SK-N-SH (cell line): ENCODE measurements at regions not wholly inside any gene's neighbourhood (a gene's known extent, or its start where the extent isn't known, plus 50 kb on each side); places are given as distances from the start of the nearest gene placed in this dataset.

Experiments used
- CTCF ChIP-seq: fragments of 200-600 bp; sonication (generic); IDR thresholded peaks from 2 replicates; pipeline ENCODE4 v1.6.1; 2017; ENCODE audit warnings: antibody characterized with exemption, mild to moderate bottlenecking, moderate library complexity
- ELF1 ChIP-seq: IDR thresholded peaks from 2 replicates; pipeline ENCODE4 v1.4.0; 2012
- EZH2phosphoT487 ChIP-seq: fragments of 200-600 bp; sonication (generic); IDR thresholded peaks from 2 replicates; pipeline ENCODE4 v1.6.1; 2017; ENCODE audit warnings: low read depth, mixed run types, mild to moderate bottlenecking, antibody characterized with exemption, moderate library complexity, borderline replicate concordance
- JUND ChIP-seq: IDR thresholded peaks from 2 replicates; pipeline ENCODE4 v1.4.0; 2012
- MAX ChIP-seq: IDR thresholded peaks from 2 replicates; pipeline ENCODE4 v1.4.0; 2012; ENCODE audit warnings: low read depth
- POLR2AphosphoS5 ChIP-seq: IDR thresholded peaks from 2 replicates; pipeline ENCODE4 v1.6.1; 2012; ENCODE audit warnings: low read depth, low read length
- RAD21 ChIP-seq: IDR thresholded peaks from 2 replicates; pipeline ENCODE4 v1.6.1; 2012; ENCODE audit warnings: mild to moderate bottlenecking, low read length
- RCOR1 ChIP-seq: fragments of 150-350 bp; IDR thresholded peaks from 2 replicates; pipeline ENCODE4 v1.6.1; 2017; ENCODE audit warnings: antibody characterized with exemption, low read length
- REST ChIP-seq: IDR thresholded peaks from 2 replicates; pipeline ENCODE4 v1.6.1; 2012; ENCODE audit warnings: mild to moderate bottlenecking, low read depth, low read length, moderate library complexity
- TAF1 ChIP-seq: IDR thresholded peaks from 2 replicates; pipeline ENCODE4 v1.6.1; 2012; ENCODE audit warnings: low read depth, mild to moderate bottlenecking, low read length, moderate library complexity, borderline replicate concordance
- TF ChIP-seq, protein P1 (sequence below): fragments of 150-350 bp; IDR thresholded peaks from 2 replicates; pipeline ENCODE4 v1.6.1; 2017; ENCODE audit warnings: antibody characterized with exemption, low read length, low read depth, borderline replicate concordance

DNA sequence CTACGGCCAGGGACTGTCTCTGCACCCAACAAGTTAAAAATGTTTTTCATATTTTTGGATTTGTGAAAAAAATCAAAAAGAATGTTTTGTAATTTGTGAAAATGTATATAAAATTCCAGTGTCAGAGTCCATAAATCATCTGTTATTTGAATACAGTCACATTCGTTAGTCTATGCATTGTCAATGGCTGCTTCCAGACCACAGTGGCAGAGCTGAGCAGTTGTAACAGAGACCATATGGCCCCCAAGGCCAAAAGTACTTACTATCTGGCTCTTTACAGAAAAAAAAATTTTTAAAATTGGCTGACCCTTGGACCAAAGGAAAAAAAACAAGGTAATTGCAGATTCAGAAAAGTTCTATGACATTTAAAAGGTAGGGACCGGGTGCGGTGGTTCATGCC is 86.7 kb upstream of the ATL2 start:
- no peak for TF ChIP-seq TAF1
- TF ChIP-seq, protein P1, sequence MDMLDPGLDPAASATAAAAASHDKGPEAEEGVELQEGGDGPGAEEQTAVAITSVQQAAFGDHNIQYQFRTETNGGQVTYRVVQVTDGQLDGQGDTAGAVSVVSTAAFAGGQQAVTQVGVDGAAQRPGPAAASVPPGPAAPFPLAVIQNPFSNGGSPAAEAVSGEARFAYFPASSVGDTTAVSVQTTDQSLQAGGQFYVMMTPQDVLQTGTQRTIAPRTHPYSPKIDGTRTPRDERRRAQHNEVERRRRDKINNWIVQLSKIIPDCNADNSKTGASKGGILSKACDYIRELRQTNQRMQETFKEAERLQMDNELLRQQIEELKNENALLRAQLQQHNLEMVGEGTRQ, result no peak
- TF ChIP-seq ELF1, result no peak
- TF ChIP-seq CTCF, result no peak
- no peak for TF ChIP-seq REST
- 0 out of 2 replicates have a peak, but pooled peaks have one; percentile 25 for TF ChIP-seq RCOR1
- TF ChIP-seq RAD21, result no peak
- no peak for TF ChIP-seq JUND
- TF ChIP-seq MAX, result no peak
- no peak for TF ChIP-seq EZH2phosphoT487
- TF ChIP-seq POLR2AphosphoS5, result no peak
